ENCODE measurements at regions not wholly inside any gene's neighbourhood (a gene's known extent, or its start where the extent isn't known, plus 50 kb on each side); places are given as distances from the start of the nearest gene placed in this dataset.

- TF ChIP-seq REPIN1 (tag by site-specific recombination; IDR thresholded peaks at IDR 0.05; ENCODE audit: low read depth), result no peak
- TF ChIP-seq ZNF548 (tag by site-specific recombination; IDR thresholded peaks at IDR 0.05), result no peak
- no peak for TF ChIP-seq ZNF426 (tag by site-specific recombination; IDR thresholded peaks at IDR 0.05)
- no peak for TF ChIP-seq ZNF629 (tag by site-specific recombination; IDR thresholded peaks at IDR 0.05)
- TF ChIP-seq ZNF624 (tag by site-specific recombination; IDR thresholded peaks at IDR 0.05), result no peak
- no peak for TF ChIP-seq ZNF416 (tag by site-specific recombination; IDR thresholded peaks at IDR 0.05)
- no peak for TF ChIP-seq ZNF114 (tag by site-specific recombination; IDR thresholded peaks at IDR 0.05)
- no peak for TF ChIP-seq ZNF623 (tag by site-specific recombination; IDR thresholded peaks at IDR 0.05)
- no peak for TF ChIP-seq MEIS1 (CRISPR knock-in tag; IDR thresholded peaks at IDR 0.05; ENCODE audit: borderline replicate concordance)
- no peak for TF ChIP-seq ZBTB10 (tag by site-specific recombination; IDR thresholded peaks at IDR 0.05)
- no peak for TF ChIP-seq EGR2 (tag by site-specific recombination; IDR thresholded peaks at IDR 0.05; ENCODE audit: low read depth)
- TF ChIP-seq RBAK (tag by site-specific recombination; IDR thresholded peaks at IDR 0.05), result no peak
- TF ChIP-seq ZNF398 (tag by site-specific recombination; IDR thresholded peaks at IDR 0.05), result no peak
Observed at GRCh38 chr9:107690021-107690420, 200.5 kb upstream of the KLF4 start (continued).

DNA sequence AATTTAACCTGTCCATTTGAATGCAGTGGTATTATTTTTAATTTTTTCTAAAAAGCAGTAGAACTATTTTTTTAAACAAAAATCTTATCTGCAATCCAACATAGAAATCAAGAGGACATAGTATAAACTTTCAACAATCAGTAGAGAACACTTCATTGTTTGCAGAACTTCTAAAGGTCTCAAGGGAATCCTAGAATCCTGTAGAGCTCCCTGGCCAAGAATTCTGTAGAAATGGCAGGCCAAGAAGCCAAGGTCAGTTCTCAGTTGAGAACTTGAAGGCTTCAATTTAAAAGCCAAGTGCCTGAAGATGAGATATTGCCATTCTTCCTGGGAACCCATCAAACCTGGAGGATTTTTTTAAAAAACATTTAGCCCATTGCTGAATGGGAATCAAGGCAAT is 199.2 kb upstream of the KLF4 start:
- POLR2A ChIA-PET, result no interaction called here
- Histone ChIP-seq H3K4me1 (ENCODE audit: control insufficient read depth, insufficient read depth, low read length) (no peaks in the 10 kb centered on the region), H3K4me3 (ENCODE audit: low read depth, low read length) (no peak overlapping the region)

More for the DNA sequence above, 199.2 kb upstream of the KLF4 start:
- no peaks in the 10 kb centered on the region for H3K9me3 ChIP-seq (ENCODE audit: control insufficient read depth, insufficient read depth, low read depth, low read length)
- H3K27ac ChIP-seq (ENCODE audit: extremely low read depth, low read depth, low read length), result no peak overlapping the region
- TF ChIP-seq ZNF530 (tag by site-specific recombination; IDR thresholded peaks at IDR 0.05; ENCODE audit: low read depth) (no peak), YY1 (tag by site-specific recombination; IDR thresholded peaks at IDR 0.05) (no peak), ZNF785 (tag by site-specific recombination; IDR thresholded peaks at IDR 0.05) (no peak), PRDM2 (tag by site-specific recombination; IDR thresholded peaks at IDR 0.05; ENCODE audit: borderline replicate concordance) (no peak), ZNF184 (tag by site-specific recombination; IDR thresholded peaks at IDR 0.05) (no peak), ZNF174 (tag by site-specific recombination; IDR thresholded peaks at IDR 0.05) (no peak), SP7 (tag by site-specific recombination; IDR thresholded peaks at IDR 0.05) (no peak), ZNF76 (tag by site-specific recombination; IDR thresholded peaks at IDR 0.05; ENCODE audit: borderline replicate concordance, low read depth) (no peak), SCRT2 (tag by site-specific recombination; IDR thresholded peaks at IDR 0.05) (no peak), ZNF560 (tag by site-specific recombination; IDR thresholded peaks at IDR 0.05; ENCODE audit: borderline replicate concordance) (no peak), ZNF48 (tag by site-specific recombination; IDR thresholded peaks at IDR 0.05) (no peak), REPIN1 (tag by site-specific recombination; IDR thresholded peaks at IDR 0.05; ENCODE audit: low read depth) (no peak), ZNF416 (tag by site-specific recombination; IDR thresholded peaks at IDR 0.05) (no peak), ZNF10 (tag by site-specific recombination; IDR thresholded peaks at IDR 0.05) (no peak)
- TF ChIP-seq, protein P1, sequence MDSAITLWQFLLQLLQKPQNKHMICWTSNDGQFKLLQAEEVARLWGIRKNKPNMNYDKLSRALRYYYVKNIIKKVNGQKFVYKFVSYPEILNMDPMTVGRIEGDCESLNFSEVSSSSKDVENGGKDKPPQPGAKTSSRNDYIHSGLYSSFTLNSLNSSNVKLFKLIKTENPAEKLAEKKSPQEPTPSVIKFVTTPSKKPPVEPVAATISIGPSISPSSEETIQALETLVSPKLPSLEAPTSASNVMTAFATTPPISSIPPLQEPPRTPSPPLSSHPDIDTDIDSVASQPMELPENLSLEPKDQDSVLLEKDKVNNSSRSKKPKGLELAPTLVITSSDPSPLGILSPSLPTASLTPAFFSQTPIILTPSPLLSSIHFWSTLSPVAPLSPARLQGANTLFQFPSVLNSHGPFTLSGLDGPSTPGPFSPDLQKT (IDR thresholded peaks at IDR 0.05; ENCODE audit: borderline replicate concordance, low read depth, low read length), result no peak
- CTCF ChIA-PET, result interaction anchor here (1.0 kb wide), 1 partner anchor 223 kb away, joined by 3 read pairs; no protein-coding TSS in a partner anchor
- no peaks in the 10 kb centered on the region for H3K36me3 ChIP-seq (ENCODE audit: control insufficient read depth in 2 of 2, insufficient read depth in 1 of 2, low read length in 2 of 2)
